PC-9 (cell line): ENCODE measurements at regions not wholly inside any gene's neighbourhood (a gene's known extent, or its start where the extent isn't known, plus 50 kb on each side); places are given as distances from the start of the nearest gene placed in this dataset.

Source experiments
- EZH2 ChIP-seq: fragments of 200-600 bp; sonication (generic); IDR thresholded peaks from 2 replicates; pipeline ENCODE4 v1.8.0; 2017; ENCODE audit warnings: antibody characterized with exemption, low read depth
- TF ChIP-seq, protein P1 (sequence below): fragments of 200-600 bp; sonication (generic); conservative IDR thresholded peaks from 2 replicates; pipeline ENCODE4 v1.6.1; 2017; ENCODE audit warnings: mixed run types, antibody characterized with exemption, mild to moderate bottlenecking, moderate library complexity

DNA sequence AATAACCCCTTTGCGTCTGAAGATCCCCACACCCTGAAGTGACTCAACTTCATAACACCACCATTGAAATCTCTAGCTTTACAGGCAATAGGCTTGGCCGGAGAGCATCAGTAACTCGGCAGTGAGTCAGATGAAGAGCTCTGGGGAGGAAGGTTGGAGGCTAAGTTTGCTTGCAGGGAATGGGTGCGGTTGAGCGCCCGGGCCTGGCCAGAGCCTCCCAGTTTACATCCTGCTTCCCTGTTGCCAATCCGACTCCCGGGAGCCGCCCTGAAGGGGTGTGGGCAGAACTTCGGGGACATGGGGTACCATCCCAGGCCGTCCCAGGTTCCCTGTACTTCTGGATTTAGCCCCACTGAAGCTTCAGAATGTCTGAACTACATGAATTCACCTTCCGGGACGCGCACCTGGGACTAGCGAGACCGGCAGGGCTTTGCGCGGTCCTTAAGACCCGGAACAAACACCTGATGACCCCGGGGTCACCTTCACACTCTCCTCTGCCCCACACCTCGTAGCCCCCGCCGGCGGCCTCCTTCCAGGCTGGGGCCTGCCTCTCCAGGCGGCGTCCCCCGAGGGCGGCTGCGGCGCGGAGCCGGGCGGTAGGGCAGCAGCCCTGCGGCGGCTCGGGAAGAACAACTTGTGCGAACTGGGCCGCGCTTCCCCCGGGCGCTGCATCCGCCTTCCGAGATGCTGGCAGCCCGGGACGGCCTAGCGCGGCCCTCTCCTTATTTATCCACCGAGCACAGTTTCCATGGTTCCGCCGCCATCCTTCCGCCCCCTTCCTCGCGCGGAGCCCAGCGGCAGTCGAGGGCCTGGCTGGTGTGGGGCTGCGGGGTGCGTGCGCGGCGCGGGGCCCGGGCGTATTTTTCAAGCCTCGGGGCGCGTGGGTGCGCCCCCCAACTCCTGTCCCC, 56.6 kb upstream of the RREB1 start:
- TF ChIP-seq, protein P1, sequence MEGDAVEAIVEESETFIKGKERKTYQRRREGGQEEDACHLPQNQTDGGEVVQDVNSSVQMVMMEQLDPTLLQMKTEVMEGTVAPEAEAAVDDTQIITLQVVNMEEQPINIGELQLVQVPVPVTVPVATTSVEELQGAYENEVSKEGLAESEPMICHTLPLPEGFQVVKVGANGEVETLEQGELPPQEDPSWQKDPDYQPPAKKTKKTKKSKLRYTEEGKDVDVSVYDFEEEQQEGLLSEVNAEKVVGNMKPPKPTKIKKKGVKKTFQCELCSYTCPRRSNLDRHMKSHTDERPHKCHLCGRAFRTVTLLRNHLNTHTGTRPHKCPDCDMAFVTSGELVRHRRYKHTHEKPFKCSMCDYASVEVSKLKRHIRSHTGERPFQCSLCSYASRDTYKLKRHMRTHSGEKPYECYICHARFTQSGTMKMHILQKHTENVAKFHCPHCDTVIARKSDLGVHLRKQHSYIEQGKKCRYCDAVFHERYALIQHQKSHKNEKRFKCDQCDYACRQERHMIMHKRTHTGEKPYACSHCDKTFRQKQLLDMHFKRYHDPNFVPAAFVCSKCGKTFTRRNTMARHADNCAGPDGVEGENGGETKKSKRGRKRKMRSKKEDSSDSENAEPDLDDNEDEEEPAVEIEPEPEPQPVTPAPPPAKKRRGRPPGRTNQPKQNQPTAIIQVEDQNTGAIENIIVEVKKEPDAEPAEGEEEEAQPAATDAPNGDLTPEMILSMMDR, result no peak
- no peak for TF ChIP-seq EZH2
